ENCODE measurements at regions not wholly inside any gene's neighbourhood (a gene's known extent, or its start where the extent isn't known, plus 50 kb on each side); places are given as distances from the start of the nearest gene placed in this dataset.

- Histone ChIP-seq H3K79me2 (ENCODE audit: insufficient read depth, low read length) (no peaks in the 10 kb centered on the region), H3K23me2 (ENCODE audit: insufficient read length, low read depth, low read length, poor library complexity, severe bottlenecking) (no peaks in the 10 kb centered on the region), H3K18ac (ENCODE audit: insufficient read length, low read depth, low read length) (no peak overlapping the region), H2AFZ (ENCODE audit: low read length) (no peak overlapping the region), H2BK12ac (ENCODE audit: insufficient read length, low read depth, low read length) (no peak overlapping the region), H3K14ac (ENCODE audit: insufficient read depth, low read length) (no peak overlapping the region), H3K9me3 (ENCODE audit: control insufficient read depth, low read depth, low read length) (no peaks in the 10 kb centered on the region), H2BK20ac (ENCODE audit: low read depth, low read length, poor library complexity, severe bottlenecking) (no peak overlapping the region), H2BK5ac (ENCODE audit: insufficient read length, low read length) (no peak overlapping the region), H3K23ac (ENCODE audit: insufficient read length, low read depth, low read length) (no peak overlapping the region), H3K27me3 (ENCODE audit: insufficient read depth, low read length) (no peaks in the 10 kb centered on the region), H3K4me1 (ENCODE audit: insufficient read depth, low read length) (no peaks in the 10 kb centered on the region), H4K91ac (ENCODE audit: insufficient read length, low read depth, low read length) (no peak overlapping the region), H4K8ac (replicated peaks; ENCODE audit: insufficient read length, low read depth, low read length) (no peak overlapping the region), H2BK15ac (ENCODE audit: low read depth, low read length) (no peak overlapping the region), H3K4ac (ENCODE audit: low read depth, low read length) (no peak overlapping the region), H3K9ac (ENCODE audit: extremely low read depth, insufficient read length, low read length) (no peak overlapping the region), H2AK5ac (ENCODE audit: insufficient read length, low read length) (no peak overlapping the region), H4K5ac (ENCODE audit: insufficient read length, low read depth, low read length) (no peak overlapping the region), H3K27ac (ENCODE audit: insufficient read length, low read depth, low read length) (no peak overlapping the region), H2BK120ac (ENCODE audit: low read depth, low read length, poor library complexity, severe bottlenecking) (no peak overlapping the region), H3T11ph (ENCODE audit: low read length) (no peak overlapping the region), H4K20me1 (ENCODE audit: control insufficient read depth, insufficient read depth, insufficient read length) (no peaks in the 10 kb centered on the region), H3K4me2 (ENCODE audit: insufficient read depth, insufficient read length, low read length) (no peak overlapping the region), H3K56ac (ENCODE audit: insufficient read length, low read depth, low read length) (no peak overlapping the region), H3K79me1 (ENCODE audit: insufficient read depth, low read depth, low read length, poor library complexity, severe bottlenecking) (no peaks in the 10 kb centered on the region)
- no peaks in the 10 kb centered on the region for H3K27me3 Mint-ChIP-seq (ENCODE audit: low read depth)
- TF ChIP-seq CTCF (conservative IDR thresholded peaks at IDR 0.05): no peak
- no peaks in the 10 kb centered on the region for H3K36me3 Mint-ChIP-seq (ENCODE audit: insufficient read depth in 1 of 3, low read depth in 3 of 3)
- peaks cover 3 to 7% of the 10 kb centered on the region in 2 experiments; a peak in 2 of 5 replicates for H3K9me3 Mint-ChIP-seq
- no CpG with 5 or more reads among the region's 2 CpGs for WGBS (ENCODE audit: extremely low coverage, insufficient read length, low lambda C conversion rate)
- H3K4me1 Mint-ChIP-seq: peaks cover 0 to 3% of the 10 kb centered on the region in 2 experiments; a peak in 1 of 4 replicates
- no peak for DNase-seq
- H3K27ac Mint-ChIP-seq: no peak overlapping the region
- no peak overlapping the region for H3K4me3 Mint-ChIP-seq
Measured at GRCh38 chr1:172959571-172959970, 91.2 kb downstream of the TNFSF18 start.

All from H9 (cell line).